ENCODE measurements at regions not wholly inside any gene's neighbourhood (a gene's known extent, or its start where the extent isn't known, plus 50 kb on each side); places are given as distances from the start of the nearest gene placed in this dataset.

DNA sequence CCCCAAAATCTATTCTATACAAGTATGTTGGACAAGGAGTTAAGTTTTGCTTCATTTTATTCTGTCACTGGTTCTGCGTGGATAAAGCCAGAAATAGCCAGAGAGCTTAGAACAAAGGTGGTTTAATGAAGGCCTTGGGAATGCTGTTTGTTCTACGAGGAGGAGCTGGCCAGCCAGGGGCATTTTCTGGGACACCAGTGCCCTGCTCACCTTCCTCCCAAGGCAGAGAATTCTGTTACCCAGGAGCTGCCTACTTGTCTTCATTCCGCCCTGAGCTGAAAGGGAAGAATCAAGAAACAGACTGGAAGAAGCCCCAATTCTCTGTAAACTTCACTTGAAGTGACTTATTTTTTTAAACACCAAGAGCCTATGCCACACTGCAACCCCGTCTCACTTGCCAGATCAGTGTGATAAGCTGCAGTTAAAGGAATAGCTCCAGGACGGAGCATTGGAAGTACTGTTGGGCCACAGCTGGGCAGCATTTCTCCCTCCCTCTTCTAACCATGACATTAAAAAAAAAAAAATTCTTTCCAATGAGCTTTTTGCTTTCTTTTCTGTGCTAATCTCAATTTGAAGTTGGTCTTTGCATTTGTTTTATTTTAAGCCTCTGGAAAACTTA lies 149.8 kb upstream of the DYNLRB2 start:
- H3K4me3 ChIP-seq (ENCODE audit: low read length in 3 of 3): no peak overlapping the region
- no peaks in the 10 kb centered on the region for H3K9me3 ChIP-seq (ENCODE audit: control insufficient read depth in 3 of 3, low read length in 3 of 3)
- H3K36me3 ChIP-seq (ENCODE audit: control insufficient read depth in 3 of 3, insufficient read depth in 3 of 3, low read length in 3 of 3): no peaks in the 10 kb centered on the region
- H3K27ac ChIP-seq (ENCODE audit: low read depth, low read length): no peak overlapping the region
- H3K4me1 ChIP-seq (ENCODE audit: control insufficient read depth in 3 of 3, insufficient read depth in 3 of 3, low read length in 3 of 3): no peaks in the 10 kb centered on the region
- H3K9ac ChIP-seq (ENCODE audit: low read depth in 1 of 3, low read length in 3 of 3): no peak overlapping the region
- peaks cover 0 to 2% (median 0%) of the 10 kb centered on the region in 3 donors for H3K27me3 ChIP-seq (ENCODE audit: control insufficient read depth in 3 of 3, insufficient read depth in 3 of 3, low read length in 3 of 3)

GRCh38 chr16:80390046-80390445 lies 150.7 kb upstream of the DYNLRB2 start:
- H3K27ac ChIP-seq (ENCODE audit: low read depth, low read length): no peak overlapping the region
- no peak overlapping the region for H3K9ac ChIP-seq (ENCODE audit: low read depth in 1 of 3, low read length in 3 of 3)
- no peaks in the 10 kb centered on the region for H3K4me1 ChIP-seq (ENCODE audit: control insufficient read depth in 3 of 3, insufficient read depth in 3 of 3, low read length in 3 of 3)
- H3K27me3 ChIP-seq (ENCODE audit: control insufficient read depth in 3 of 3, insufficient read depth in 3 of 3, low read length in 3 of 3): peaks cover 0 to 2% (median 0%) of the 10 kb centered on the region in 3 donors
- no peaks in the 10 kb centered on the region for H3K9me3 ChIP-seq (ENCODE audit: control insufficient read depth in 3 of 3, low read length in 3 of 3)
- H3K36me3 ChIP-seq (ENCODE audit: control insufficient read depth in 3 of 3, insufficient read depth in 3 of 3, low read length in 3 of 3): no peaks in the 10 kb centered on the region
- H3K4me3 ChIP-seq (ENCODE audit: low read length in 3 of 3): no peak overlapping the region

DNA sequence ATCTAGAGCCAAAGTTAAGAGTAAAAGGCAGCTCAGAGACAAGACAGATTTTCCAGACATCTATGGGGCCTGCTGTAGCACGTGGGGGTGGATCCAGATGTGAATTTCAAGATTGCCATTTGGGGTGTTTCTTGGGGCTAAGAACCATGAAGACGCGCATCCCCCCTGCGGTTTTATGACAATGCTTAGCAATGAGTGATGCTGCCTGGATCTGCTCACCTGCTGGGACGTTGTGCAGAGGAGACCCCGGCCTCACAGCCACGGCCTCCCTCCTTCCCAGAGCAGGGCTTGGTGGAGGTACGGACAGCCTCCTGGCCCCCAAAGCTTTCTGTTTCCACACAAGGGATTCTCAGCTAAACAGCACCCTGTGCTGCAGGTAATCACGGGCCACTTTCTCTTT lies 151.5 kb upstream of the DYNLRB2 start:
- H3K4me1 ChIP-seq (ENCODE audit: control insufficient read depth in 3 of 3, insufficient read depth in 3 of 3, low read length in 3 of 3): no peaks in the 10 kb centered on the region
- no peaks in the 10 kb centered on the region for H3K9me3 ChIP-seq (ENCODE audit: control insufficient read depth in 3 of 3, low read length in 3 of 3)
- H3K27ac ChIP-seq (ENCODE audit: low read depth, low read length): no peak overlapping the region
- no peak overlapping the region for H3K4me3 ChIP-seq (ENCODE audit: low read length in 3 of 3)
- no peaks in the 10 kb centered on the region for H3K36me3 ChIP-seq (ENCODE audit: control insufficient read depth in 3 of 3, insufficient read depth in 3 of 3, low read length in 3 of 3)
- H3K9ac ChIP-seq (ENCODE audit: low read depth in 1 of 3, low read length in 3 of 3): no peak overlapping the region
- H3K27me3 ChIP-seq (ENCODE audit: control insufficient read depth in 3 of 3, insufficient read depth in 3 of 3, low read length in 3 of 3): peaks cover 0 to 2% (median 0%) of the 10 kb centered on the region in 3 donors

DNA sequence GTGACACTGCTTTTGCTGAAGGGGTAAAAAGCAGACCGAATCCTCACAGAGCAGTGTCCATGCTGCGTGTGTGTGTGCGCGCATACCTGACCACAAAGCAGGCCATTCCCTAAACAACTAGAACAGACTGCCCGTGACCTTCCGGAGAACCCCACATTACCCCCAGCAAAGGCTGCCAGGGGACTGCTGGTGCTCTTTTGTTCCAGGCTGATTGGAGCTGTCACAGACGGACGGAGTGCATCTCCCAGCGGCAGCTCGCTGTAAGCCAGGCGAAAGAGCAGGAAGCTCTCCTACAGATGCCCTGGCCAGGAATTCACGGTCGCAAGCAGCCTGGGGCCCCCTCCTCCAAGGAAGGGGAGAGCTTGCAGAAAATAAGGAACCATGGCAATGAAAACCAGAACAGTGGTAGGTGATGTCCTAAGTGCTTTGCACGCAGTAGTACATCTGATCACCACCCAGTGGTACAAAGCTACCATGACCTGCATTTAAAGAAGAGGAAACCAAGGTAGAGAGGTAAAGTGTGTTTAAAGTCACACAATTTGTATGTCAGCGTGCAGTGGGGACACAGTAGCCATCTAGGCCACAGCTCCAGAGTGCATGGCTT lies 153.4 kb upstream of the DYNLRB2 start:
- Histone ChIP-seq H3K4me1 (ENCODE audit: control insufficient read depth in 3 of 3, insufficient read depth in 3 of 3, low read length in 3 of 3) (no peaks in the 10 kb centered on the region), H3K27ac (ENCODE audit: low read depth, low read length) (no peak overlapping the region), H3K9ac (ENCODE audit: low read depth in 1 of 3, low read length in 3 of 3) (no peak overlapping the region), H3K27me3 (ENCODE audit: control insufficient read depth in 3 of 3, insufficient read depth in 3 of 3, low read length in 3 of 3) (peaks cover 0 to 2% (median 0%) of the 10 kb centered on the region in 3 donors), H3K9me3 (ENCODE audit: control insufficient read depth in 3 of 3, low read length in 3 of 3) (no peaks in the 10 kb centered on the region), H3K4me3 (ENCODE audit: low read length in 3 of 3) (no peak overlapping the region), H3K36me3 (ENCODE audit: control insufficient read depth in 3 of 3, insufficient read depth in 3 of 3, low read length in 3 of 3) (no peaks in the 10 kb centered on the region)

GRCh38 chr16:80384862-80385261 lies 155.9 kb upstream of the DYNLRB2 start:
- H3K36me3 ChIP-seq (ENCODE audit: control insufficient read depth in 3 of 3, insufficient read depth in 3 of 3, low read length in 3 of 3): no peaks in the 10 kb centered on the region
- H3K9ac ChIP-seq (ENCODE audit: low read depth in 1 of 3, low read length in 3 of 3): no peak overlapping the region
- H3K27ac ChIP-seq (ENCODE audit: low read depth, low read length): no peak overlapping the region
- peaks cover 0 to 4% (median 0%) of the 10 kb centered on the region in 3 donors for H3K27me3 ChIP-seq (ENCODE audit: control insufficient read depth in 3 of 3, insufficient read depth in 3 of 3, low read length in 3 of 3)
- H3K9me3 ChIP-seq (ENCODE audit: control insufficient read depth in 3 of 3, low read length in 3 of 3): no peaks in the 10 kb centered on the region
- no peaks in the 10 kb centered on the region for H3K4me1 ChIP-seq (ENCODE audit: control insufficient read depth in 3 of 3, insufficient read depth in 3 of 3, low read length in 3 of 3)
- H3K4me3 ChIP-seq (ENCODE audit: low read length in 3 of 3): no peak overlapping the region

DNA sequence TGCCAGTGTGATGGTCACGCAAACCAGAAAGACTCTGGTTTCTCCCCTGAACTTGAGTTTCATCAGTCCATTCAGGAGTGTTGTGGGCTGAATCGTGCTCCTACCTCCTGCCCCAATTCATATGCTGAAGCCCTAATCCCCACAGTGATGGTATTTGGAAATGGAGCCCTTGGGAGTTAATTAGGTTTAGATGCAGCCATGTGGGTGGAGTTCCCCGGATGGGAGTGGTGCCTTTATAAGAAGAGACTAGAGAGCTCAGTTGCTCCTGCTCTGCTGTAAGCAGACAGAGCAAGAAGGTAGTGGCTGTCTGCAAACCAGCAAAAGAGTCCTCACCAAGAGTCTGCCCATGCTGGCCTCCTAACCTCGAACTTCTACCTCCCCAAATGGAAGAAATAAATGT lies 160.3 kb upstream of the DYNLRB2 start:
- H3K27ac ChIP-seq (ENCODE audit: low read depth, low read length): no peak overlapping the region
- H3K27me3 ChIP-seq (ENCODE audit: control insufficient read depth in 3 of 3, insufficient read depth in 3 of 3, low read length in 3 of 3): peaks cover 0 to 2% (median 0%) of the 10 kb centered on the region in 3 donors
- peaks cover 0 to 3% (median 0%) of the 10 kb centered on the region in 3 donors for H3K4me1 ChIP-seq (ENCODE audit: control insufficient read depth in 3 of 3, insufficient read depth in 3 of 3, low read length in 3 of 3)
- no peak overlapping the region for H3K9ac ChIP-seq (ENCODE audit: low read depth in 1 of 3, low read length in 3 of 3)
- H3K9me3 ChIP-seq (ENCODE audit: control insufficient read depth in 3 of 3, low read length in 3 of 3): no peaks in the 10 kb centered on the region
- H3K36me3 ChIP-seq (ENCODE audit: control insufficient read depth in 3 of 3, insufficient read depth in 3 of 3, low read length in 3 of 3): no peaks in the 10 kb centered on the region
- no peak overlapping the region for H3K4me3 ChIP-seq (ENCODE audit: low read length in 3 of 3)

GRCh38 chr16:80377096-80377956 lies 163.5 kb upstream of the DYNLRB2 start:
- H3K27ac ChIP-seq (ENCODE audit: low read depth, low read length): no peak overlapping the region

GRCh38 chr16:80375973-80376372 lies 164.8 kb upstream of the DYNLRB2 start:
- Histone ChIP-seq H3K4me3 (ENCODE audit: low read length in 3 of 3) (no peak overlapping the region), H3K27me3 (ENCODE audit: control insufficient read depth in 3 of 3, insufficient read depth in 3 of 3, low read length in 3 of 3) (peaks cover 0 to 2% (median 0%) of the 10 kb centered on the region in 3 donors), H3K36me3 (ENCODE audit: control insufficient read depth in 3 of 3, insufficient read depth in 3 of 3, low read length in 3 of 3) (no peaks in the 10 kb centered on the region), H3K9ac (ENCODE audit: low read depth in 1 of 3, low read length in 3 of 3) (no peak overlapping the region), H3K4me1 (ENCODE audit: control insufficient read depth in 3 of 3, insufficient read depth in 3 of 3, low read length in 3 of 3) (peaks cover 0 to 3% (median 0%) of the 10 kb centered on the region in 3 donors), H3K9me3 (ENCODE audit: control insufficient read depth in 3 of 3, low read length in 3 of 3) (peaks cover 0 to 5% (median 2%) of the 10 kb centered on the region in 3 donors), H3K27ac (ENCODE audit: low read depth, low read length) (no peak overlapping the region)

More at GRCh38 chr16:80377096-80377956, 163.5 kb upstream of the DYNLRB2 start:
- peaks cover 0 to 3% (median 0%) of the 10 kb centered on the region in 3 donors for H3K4me1 ChIP-seq (ENCODE audit: control insufficient read depth in 3 of 3, insufficient read depth in 3 of 3, low read length in 3 of 3)
- peaks cover 0 to 2% (median 0%) of the 10 kb centered on the region in 3 donors for H3K27me3 ChIP-seq (ENCODE audit: control insufficient read depth in 3 of 3, insufficient read depth in 3 of 3, low read length in 3 of 3)
- H3K9ac ChIP-seq (ENCODE audit: low read depth in 1 of 3, low read length in 3 of 3): no peak overlapping the region
- no peaks in the 10 kb centered on the region for H3K36me3 ChIP-seq (ENCODE audit: control insufficient read depth in 3 of 3, insufficient read depth in 3 of 3, low read length in 3 of 3)
- peaks cover 0 to 5% (median 2%) of the 10 kb centered on the region in 3 donors for H3K9me3 ChIP-seq (ENCODE audit: control insufficient read depth in 3 of 3, low read length in 3 of 3)
- no peak overlapping the region for H3K4me3 ChIP-seq (ENCODE audit: low read length in 3 of 3)

DNA sequence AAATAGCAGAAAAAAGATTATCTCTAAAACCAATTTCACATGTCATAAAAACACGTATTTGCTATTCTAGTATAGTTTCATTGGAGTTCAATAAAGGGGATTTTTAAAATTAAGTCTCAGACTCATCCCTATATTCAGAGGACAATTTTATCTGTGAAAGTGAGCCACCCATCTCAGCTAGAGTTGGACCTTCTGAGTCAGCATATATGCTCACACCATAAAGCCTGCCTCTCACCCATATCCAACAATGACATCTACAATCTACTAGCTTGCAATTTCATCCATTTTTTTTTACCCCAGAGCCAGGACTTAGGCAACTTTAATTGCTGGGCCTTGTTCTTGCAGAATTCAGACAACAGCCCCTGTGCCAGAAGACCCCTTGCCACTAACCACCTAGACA lies 165.3 kb upstream of the DYNLRB2 start:
- peaks cover 0 to 5% (median 2%) of the 10 kb centered on the region in 3 donors for H3K9me3 ChIP-seq (ENCODE audit: control insufficient read depth in 3 of 3, low read length in 3 of 3)
- no peaks in the 10 kb centered on the region for H3K27me3 ChIP-seq (ENCODE audit: control insufficient read depth in 3 of 3, insufficient read depth in 3 of 3, low read length in 3 of 3)
- no peak overlapping the region for H3K4me3 ChIP-seq (ENCODE audit: low read length in 3 of 3)
- no peaks in the 10 kb centered on the region for H3K36me3 ChIP-seq (ENCODE audit: control insufficient read depth in 3 of 3, insufficient read depth in 3 of 3, low read length in 3 of 3)
- H3K9ac ChIP-seq (ENCODE audit: low read depth in 1 of 3, low read length in 3 of 3): no peak overlapping the region
- H3K27ac ChIP-seq (ENCODE audit: low read depth, low read length): no peak overlapping the region
- H3K4me1 ChIP-seq (ENCODE audit: control insufficient read depth in 3 of 3, insufficient read depth in 3 of 3, low read length in 3 of 3): peaks cover 0 to 3% (median 0%) of the 10 kb centered on the region in 3 donors

DNA sequence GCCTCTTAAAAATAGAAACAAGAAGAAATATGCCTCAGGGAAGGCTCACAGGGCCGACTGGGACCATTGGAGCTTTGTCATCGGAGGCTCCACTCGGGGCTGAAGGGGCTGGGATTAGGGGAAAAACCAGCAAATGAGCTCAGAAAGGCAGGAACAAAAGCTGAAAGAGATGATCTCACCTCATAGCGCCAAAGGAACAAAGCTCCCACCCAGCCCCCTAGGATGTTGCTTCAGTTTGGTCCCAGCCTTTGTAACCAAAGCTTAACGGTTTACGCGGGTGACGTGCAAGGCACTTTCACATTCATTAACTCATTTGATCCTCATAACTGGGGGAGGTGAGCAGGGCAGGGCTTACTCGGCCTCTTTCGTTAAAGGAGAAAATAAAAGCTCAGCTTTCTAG lies 168.5 kb upstream of the DYNLRB2 start:
- no peak overlapping the region for H3K9ac ChIP-seq (ENCODE audit: low read depth in 1 of 3, low read length in 3 of 3)
- no peak overlapping the region for H3K4me3 ChIP-seq (ENCODE audit: low read length in 3 of 3)
- no peaks in the 10 kb centered on the region for H3K36me3 ChIP-seq (ENCODE audit: control insufficient read depth in 3 of 3, insufficient read depth in 3 of 3, low read length in 3 of 3)
- no peaks in the 10 kb centered on the region for H3K4me1 ChIP-seq (ENCODE audit: control insufficient read depth in 3 of 3, insufficient read depth in 3 of 3, low read length in 3 of 3)
- no peaks in the 10 kb centered on the region for H3K27me3 ChIP-seq (ENCODE audit: control insufficient read depth in 3 of 3, insufficient read depth in 3 of 3, low read length in 3 of 3)
- H3K9me3 ChIP-seq (ENCODE audit: control insufficient read depth in 3 of 3, low read length in 3 of 3): peaks cover 0 to 5% (median 2%) of the 10 kb centered on the region in 3 donors
- no peak overlapping the region for H3K27ac ChIP-seq (ENCODE audit: low read depth, low read length)
